HG03342 (cell line): ENCODE measurements at regions not wholly inside any gene's neighbourhood (a gene's known extent, or its start where the extent isn't known, plus 50 kb on each side); places are given as distances from the start of the nearest gene placed in this dataset.

Source experiments
- ATAC-seq: cut with Tn5 transposase; IDR thresholded peaks from one replicate; pipeline ENCODE4 v1.9.1; 2021; ENCODE audit warnings: mild to moderate bottlenecking, moderate library complexity; ENCODE audit not compliant: unreplicated experiment

- ATAC-seq = no peak
Measured at GRCh38 chr12:24185782-24186181, 236.3 kb upstream of the SOX5 start.

- peak; percentile 94 for ATAC-seq
Measured at GRCh38 chr12:24177889-24178288, 228.4 kb upstream of the SOX5 start.

- no peak for ATAC-seq
Measured at GRCh38 chr12:24175929-24176328, 226.5 kb upstream of the SOX5 start.

GRCh38 chr12:24175284-24175683 is 225.8 kb upstream of the SOX5 start:
- no peak for ATAC-seq

- no peak for ATAC-seq
Measured at GRCh38 chr12:24173067-24173466, 223.6 kb upstream of the SOX5 start.

- no peak for ATAC-seq
Measured at GRCh38 chr12:24172773-24173066, 223.2 kb upstream of the SOX5 start.

- peak; percentile 83 for ATAC-seq
Measured at GRCh38 chr12:24172031-24172772, 222.7 kb upstream of the SOX5 start.

- no peak for ATAC-seq
Measured at GRCh38 chr12:24155042-24155441, 205.6 kb upstream of the SOX5 start.

GRCh38 chr12:24153079-24153478 is 203.6 kb upstream of the SOX5 start:
- ATAC-seq = no peak

- ATAC-seq = no peak
Measured at GRCh38 chr12:24152270-24152669, 202.8 kb upstream of the SOX5 start.

- no peak for ATAC-seq
Measured at GRCh38 chr12:24143928-24144327, 194.5 kb upstream of the SOX5 start.

GRCh38 chr12:24139035-24139434 is 189.6 kb upstream of the SOX5 start:
- ATAC-seq = no peak

- no peak for ATAC-seq
Measured at GRCh38 chr12:24138041-24138440, 188.6 kb upstream of the SOX5 start.

- no peak for ATAC-seq
Measured at GRCh38 chr12:24135158-24135850, 185.8 kb upstream of the SOX5 start.

GRCh38 chr12:24134092-24134491 is 184.6 kb upstream of the SOX5 start:
- no peak for ATAC-seq

- no peak for ATAC-seq
Measured at GRCh38 chr12:24133384-24133783, 183.9 kb upstream of the SOX5 start.

GRCh38 chr12:24127919-24128721 is 178.7 kb upstream of the SOX5 start:
- peak; percentile 74 for ATAC-seq

GRCh38 chr12:24125280-24125679 is 175.8 kb upstream of the SOX5 start:
- ATAC-seq = no peak

GRCh38 chr12:24121911-24122310 is 172.4 kb upstream of the SOX5 start:
- no peak for ATAC-seq

- ATAC-seq = no peak
Measured at GRCh38 chr12:24118668-24119067, 169.2 kb upstream of the SOX5 start.

- no peak for ATAC-seq
Measured at GRCh38 chr12:24116548-24116947, 167.1 kb upstream of the SOX5 start.

GRCh38 chr12:24113701-24114100 is 164.2 kb upstream of the SOX5 start:
- ATAC-seq = no peak
